HG03558 (cell line): ENCODE measurements at regions not wholly inside any gene's neighbourhood (a gene's known extent, or its start where the extent isn't known, plus 50 kb on each side); places are given as distances from the start of the nearest gene placed in this dataset.
"Not testable (repeated sequence)": the region's sequence is repeated elsewhere in the genome, so short reads cannot be mapped to it uniquely, and the experiment has no call there.

Source experiments
- ATAC-seq: cut with Tn5 transposase; IDR thresholded peaks from one replicate; pipeline ENCODE4 v1.9.1; 2021; ENCODE audit warnings: moderate number of reproducible peaks; ENCODE audit not compliant: unreplicated experiment; ENCODE audit errors: extremely low read depth

DNA sequence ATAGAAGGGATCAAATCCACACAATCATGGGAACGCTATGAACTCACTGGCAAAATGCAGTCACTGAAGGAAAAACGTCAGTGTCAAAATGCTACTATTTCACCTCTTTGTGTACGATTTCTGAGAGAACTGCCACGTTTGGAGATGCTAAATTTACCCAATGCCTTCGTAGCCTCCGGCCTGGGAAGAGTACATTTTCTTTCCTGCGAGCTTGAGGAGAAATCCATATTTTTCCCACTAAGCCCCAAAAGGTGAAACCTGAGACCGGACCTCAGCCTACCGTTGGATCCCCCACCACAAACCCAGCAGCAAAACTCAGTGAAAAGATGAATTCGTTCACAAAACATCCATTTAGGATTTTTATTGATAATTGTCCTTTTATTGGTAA lies 131.7 kb downstream of the GPX5 start:
- no peak for ATAC-seq

DNA sequence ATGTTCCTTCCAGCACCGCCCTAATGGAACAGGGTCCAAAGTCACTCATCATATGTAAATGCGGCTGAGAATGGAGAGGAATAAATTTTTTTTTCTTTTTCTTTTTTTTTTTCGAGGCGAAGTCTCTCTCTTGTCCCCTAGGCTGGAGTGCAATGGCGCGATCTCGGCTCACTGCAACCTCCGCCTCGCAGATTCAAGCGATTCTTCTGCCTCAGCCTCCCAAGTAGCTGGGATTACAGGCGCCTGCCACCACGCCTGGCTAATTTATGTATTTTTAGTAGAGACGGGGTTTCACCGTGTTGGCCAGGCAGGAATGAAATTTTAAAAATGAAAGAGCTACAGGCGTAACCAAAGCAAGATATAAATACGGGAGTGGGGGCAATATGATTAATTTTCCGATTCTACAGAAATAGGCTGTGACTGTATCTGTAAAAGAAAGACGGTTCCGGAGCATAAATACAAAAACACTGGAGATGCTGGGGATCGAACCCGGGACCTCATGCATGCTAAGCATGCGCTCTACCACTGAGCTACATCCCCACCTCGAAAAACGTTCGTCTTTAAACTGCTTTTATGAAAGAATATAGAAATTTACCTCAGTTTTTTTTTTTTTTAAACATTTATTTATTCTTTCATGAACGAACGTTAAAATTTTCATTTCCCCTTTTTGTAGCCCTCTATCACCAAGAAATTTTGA lies 132.2 kb downstream of the GPX5 start:
- no peak for ATAC-seq

DNA sequence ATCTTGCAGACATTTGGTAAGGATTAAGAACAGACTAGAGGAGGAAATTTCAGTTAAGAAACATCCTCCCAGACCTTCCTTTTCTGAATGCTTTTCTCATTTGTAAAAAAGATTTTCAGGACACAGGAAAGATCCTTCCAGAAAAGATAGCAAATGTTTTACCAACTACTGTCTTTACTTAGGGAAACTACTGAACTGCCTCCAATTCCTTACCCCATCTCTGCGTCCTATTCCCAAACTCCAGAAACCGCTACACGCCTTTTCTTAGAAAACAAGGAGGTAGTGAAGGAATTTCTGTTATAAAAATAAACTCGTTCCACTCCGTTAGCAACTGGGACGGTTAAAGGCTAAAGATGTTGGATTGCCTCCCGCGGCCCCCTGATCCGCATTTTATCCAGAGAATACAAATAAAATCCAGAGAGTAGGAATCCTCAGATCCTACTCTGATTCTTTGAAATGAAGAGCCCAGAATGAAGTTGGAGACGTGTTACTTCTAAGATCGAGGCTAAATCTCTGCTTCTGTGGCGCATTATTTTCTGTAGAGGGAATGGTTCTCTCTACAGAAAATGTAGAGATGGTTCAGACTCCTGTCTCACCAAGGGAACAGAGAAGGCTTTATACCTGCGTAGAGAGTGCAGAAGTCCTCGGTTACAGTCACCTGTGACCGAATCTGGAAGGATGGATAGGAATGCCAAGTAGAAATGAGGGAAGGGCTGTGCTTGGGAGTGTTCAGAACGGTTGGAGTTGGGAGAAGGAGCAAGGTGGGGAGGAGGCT lies 133.0 kb downstream of the GPX5 start:
- ATAC-seq = no peak

DNA sequence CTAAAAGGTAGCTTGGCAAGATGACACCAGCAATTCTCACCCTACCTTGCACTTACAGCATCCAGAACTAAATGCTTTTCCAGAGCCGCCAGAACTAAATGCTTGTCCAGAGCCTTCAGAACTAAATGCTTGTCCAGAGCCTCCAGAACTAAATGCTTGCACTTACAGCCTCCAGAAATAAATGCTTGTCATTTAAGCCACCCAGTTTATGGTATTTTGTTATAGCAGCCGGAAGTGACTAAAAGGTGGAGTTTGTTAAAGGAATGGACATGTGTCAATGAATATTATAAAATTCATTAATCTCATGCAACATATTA lies 133.5 kb downstream of the GPX5 start:
- no peak for ATAC-seq

DNA sequence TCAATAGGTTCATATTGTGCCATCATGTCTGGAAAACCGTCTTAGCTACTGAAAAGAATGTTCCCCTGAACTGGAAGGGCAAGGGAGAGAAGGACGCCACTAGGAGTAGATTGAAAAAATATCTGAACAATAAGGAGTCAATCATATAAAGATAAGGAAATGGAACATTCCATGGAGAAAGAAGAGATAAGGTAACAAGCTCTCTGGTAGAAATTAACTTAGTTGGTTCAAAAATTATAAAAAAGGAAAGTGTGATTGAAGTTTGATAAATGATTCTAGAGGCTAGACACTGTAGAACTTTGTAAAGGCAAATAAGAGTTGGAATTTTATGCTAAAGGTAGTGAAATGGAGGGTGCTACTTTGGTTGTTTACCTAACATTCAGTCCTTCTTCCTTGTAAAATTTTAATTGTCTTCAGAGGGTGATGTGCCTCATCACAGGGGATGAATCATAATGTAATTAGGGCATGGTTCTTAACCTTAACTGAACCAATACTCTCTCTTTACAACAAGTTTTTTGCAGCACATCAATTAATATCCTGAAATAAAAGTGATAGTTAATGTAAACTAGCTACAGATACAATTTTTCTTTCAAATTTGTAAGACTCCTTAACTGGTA lies 135.5 kb downstream of the GPX5 start:
- ATAC-seq = no peak

DNA sequence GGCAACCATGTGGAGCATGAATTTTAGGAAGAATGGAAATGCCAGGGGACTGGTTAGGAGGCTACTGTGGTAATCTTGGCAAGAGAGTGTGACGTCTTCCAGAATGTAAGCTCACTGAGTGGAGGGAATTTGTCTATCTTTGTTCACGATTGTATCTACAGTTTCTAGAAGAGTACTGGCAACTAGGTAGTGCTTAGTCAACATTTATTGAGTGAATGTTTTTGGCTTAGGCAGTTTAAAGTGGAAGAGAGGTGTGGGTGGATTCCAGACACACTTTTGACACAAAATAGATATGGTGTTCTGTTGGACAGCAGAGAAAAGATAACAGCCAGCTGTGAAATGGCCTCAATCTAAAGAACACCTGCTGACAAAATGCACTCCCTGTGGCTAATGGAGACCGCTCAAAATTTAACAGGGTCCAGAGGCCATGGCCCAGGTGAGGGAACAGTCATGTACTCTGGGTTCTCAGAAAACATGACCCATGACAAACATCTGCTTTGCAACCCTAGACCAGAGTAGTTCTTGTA lies 139.3 kb downstream of the GPX5 start:
- no peak for ATAC-seq

DNA sequence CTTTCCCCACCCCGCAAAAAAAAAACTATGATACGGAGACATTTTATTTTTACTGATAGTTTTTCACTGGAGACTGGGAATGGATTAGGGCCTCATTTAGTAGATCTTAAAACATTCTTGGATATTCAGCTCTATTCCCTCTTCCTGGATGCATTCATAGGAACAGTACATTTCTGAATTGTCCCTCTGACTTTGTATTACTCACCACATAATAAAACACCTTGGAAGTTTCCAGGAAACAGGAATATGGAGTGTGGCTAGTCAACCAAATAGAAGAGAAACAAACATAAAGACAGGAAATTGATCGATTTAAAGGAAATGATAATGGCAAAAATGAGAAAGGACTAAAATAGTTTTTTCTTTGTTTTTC lies 147.7 kb downstream of the GPX5 start:
- no peak for ATAC-seq

DNA sequence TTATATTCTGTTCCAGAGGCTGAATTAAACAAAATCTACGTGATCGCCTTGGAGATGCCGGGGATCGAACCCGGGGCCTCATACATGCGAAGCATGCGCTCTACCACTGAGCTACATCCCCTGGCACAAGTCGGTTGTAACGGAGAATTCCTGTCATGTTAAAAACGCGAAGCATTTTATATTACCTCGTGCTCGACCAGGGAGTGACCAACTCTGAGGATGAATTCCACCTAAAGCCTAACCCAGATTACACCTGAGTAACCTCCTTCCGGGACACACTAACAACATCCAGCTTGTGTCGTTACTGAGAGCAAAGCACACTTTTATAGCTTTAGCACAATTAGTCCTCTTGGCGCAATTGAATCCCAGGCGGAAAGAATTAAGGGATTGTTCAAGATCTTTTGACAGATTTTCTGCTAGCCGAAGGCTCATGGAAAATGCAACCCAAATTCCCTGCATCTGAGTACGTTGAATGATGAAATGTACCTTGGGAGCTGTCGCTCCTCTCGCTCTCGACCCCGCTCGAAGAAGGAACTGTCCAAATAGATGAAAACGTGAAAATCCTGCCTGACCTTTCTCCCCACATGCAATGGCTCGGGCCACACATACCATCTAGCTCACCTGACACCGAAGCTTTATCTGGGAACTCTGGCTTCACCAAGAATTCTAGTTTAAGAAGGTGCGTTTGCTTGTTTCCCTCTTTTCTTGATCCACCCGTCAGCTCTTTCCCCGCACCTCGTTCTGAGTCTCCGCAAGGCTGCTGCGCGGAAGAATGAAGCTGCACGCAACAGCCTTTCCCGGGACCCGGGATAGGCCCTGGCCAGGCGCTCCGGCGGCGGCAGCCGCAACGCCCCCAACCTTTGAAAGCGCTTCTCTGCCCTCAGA lies 148.3 kb downstream of the GPX5 start:
- ATAC-seq = no peak

DNA sequence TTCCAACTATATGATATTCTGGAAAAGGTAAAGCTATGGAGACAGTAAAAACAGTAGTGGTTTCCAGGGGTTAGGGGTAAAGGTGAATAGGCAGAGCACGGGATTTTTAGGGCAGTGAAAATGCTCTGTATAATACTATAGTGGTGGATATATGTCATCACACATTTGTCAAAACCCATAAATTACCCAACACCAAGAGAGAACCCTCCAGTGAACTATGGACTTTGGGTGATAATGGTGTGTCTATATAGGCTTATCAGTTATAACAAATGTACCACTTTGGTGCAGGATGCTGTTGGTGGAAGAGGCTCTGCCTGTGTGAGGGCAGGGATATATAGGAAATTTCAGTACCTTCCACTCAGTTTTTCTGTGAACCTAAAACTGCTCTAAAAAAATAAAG lies 149.9 kb downstream of the GPX5 start:
- ATAC-seq = no peak

DNA sequence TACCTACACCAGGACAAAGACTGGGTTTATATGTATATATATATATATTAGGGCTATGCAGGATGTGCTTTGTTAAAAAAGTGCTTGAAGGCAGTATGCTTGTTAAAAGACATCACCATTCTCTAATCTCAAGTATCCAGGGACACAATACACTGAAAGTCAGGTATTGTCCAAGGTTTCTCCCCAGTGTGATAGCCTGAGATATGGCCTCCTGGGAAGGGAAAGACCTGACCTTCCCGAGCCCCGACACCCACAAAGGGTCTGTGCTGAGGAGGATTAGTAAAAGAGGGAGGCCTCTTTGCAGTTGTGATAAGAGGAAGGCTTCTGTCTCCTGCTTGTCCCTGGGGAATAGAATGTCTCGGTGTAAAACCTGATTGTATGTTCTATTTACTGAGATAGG lies 156.9 kb downstream of the GPX5 start:
- ATAC-seq = no peak

DNA sequence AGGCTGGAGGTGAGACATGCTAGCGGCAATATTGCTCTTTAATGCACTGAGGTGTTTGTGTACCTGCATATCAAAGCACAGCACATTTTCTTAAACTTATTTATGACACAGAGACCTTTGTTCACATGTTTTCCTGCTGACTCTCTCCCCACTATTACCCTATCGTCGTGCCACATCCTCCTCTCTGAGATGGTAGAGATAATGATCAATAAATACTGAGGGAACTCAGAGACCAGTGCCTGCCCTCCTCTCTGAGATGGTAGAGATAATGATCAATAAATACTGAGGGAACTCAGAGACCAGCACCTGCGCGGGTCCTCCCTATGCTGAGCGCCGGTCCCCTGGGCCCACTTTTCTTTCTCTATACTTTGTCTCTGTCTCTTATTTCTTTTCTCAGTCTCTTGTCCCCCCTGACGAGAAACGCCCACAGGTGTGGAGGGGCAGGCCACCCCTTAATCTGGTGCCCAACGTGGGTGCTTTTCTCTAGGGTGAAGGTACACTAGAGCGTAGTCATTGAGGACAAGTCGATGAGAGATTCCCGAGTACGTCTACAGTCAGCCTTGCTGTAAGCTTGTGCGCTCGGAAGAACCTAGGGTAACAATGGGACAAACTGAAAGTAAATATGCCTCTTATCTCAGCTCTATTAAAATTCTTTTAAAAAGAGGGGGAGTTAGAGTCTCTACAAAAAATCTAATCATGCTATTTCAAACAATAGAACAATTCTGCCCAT lies 157.4 kb downstream of the GPX5 start:
- not testable (repeated sequence) for ATAC-seq

DNA sequence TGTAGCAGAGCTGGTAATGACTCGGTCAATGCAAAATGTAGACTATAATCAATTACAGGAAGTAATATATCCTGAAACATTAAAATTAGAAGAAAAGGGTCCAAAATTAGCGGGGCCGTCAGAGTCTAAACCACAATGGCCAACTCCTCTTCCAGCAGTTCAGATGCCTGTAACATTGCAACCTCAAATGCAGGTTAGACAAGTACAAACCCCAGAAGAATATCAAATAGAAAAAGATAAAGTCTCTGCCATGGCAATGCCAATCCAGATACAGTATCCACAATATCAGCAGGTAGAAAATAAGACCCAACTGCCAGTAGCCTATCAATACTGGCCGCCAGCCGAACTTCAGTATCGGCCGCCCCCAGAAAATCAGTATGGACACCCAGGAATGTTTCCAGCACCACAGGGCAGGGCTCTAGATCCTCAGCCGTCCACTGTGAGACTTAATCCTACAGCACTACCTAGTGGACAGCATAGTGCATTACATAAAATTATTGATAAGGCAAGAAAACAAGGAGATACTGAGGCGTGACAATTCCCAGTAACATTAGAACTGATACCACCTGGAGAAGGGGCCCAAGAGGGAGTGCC lies 158.4 kb downstream of the GPX5 start:
- ATAC-seq = no peak

DNA sequence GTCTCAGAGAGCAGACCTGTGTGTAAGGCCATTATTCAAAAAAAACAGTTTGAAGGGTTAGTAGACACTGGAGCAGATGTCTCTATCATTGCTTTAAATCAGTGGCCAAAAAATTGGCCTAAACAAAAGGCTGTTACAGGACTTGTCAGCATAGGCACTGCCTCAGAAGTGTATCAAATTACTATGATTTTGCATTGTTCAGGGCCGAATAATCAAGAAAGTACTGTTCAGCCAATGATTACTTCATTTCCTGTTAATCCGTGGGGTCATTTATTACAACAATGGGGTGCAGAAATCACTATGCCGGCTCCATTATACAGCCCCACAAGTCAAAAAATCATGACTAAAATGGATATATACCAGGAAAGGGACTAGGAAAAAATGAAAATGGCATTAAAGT lies 160.3 kb downstream of the GPX5 start:
- not testable (repeated sequence) for ATAC-seq

DNA sequence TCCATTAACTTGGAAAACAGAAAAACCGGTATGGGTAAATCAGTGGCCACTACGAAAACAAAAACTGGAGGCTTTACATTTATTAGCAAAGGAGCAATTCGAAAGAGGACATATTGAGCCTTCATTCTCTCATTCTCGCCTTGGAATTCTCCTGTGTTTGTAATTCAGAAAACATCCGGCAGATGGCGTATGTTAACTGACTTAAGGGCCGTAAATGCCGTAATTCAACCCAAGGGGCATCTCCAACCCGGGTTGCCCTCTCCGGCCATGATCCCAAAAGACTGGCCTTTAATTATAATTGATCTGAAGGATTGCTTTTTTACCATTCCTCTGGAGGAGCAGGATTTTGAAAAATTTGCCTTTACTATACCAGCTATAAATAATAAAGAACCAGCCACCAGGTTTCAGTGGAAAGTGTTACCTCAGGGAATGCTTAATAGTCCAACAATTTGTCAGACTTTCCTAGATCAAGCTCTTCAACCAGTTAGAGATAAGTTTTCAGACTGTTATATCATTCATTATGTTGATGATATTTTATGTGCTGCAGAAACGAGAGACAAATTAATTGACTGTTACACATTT lies 160.9 kb downstream of the GPX5 start:
- ATAC-seq = not testable (repeated sequence)

DNA sequence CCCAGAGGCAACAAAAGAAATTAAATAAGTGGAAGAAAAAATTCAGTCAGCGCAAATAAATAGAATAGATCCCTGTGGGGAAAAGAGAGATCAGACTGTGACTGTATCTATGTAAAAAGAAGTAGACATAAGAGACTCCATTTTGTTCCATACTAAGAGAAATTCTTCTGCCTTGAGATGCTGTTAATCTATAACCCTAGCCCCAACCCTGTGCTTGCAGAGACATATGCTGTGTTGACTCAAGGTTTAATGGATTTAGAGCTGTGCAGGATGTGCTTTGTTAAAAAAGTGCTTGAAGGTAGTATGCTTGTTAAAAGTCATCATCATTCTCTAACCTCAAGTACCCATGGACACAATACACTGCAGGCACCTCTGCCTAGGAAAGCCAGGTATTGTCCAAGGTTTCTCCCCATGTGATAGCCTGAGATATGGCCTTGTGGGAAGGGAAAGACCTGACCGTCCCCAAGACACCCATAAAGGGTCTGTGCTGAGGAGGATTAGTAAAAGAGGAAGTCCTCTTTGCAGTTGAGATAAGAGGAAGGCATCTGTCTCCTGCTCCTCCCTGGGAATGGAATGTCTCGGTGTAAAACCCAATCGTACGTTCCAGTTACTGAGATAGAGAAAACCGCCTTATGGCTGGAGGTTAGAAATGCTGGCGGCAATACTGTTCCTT lies 161.8 kb downstream of the GPX5 start:
- not testable (repeated sequence) for ATAC-seq

DNA sequence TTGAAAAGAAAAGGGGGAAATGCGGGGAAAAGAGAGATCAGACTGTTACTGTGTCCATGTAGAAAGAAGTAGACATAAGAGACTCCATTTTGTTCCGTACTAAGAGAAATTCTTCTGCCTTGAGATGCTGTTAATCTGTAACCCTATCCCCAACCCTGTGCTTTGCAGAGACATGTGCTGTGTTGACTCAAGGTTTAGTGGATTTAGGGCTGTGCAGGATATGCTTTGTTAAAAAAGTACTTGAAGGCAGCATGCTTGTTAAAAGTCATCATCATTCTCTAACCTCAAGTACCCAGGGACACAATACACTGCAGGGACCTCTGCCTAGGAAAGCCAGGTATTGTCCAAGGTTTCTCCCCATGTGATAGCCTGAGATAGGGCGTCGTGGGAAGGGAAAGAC lies 166.3 kb downstream of the GPX5 start:
- not testable (repeated sequence) for ATAC-seq

DNA sequence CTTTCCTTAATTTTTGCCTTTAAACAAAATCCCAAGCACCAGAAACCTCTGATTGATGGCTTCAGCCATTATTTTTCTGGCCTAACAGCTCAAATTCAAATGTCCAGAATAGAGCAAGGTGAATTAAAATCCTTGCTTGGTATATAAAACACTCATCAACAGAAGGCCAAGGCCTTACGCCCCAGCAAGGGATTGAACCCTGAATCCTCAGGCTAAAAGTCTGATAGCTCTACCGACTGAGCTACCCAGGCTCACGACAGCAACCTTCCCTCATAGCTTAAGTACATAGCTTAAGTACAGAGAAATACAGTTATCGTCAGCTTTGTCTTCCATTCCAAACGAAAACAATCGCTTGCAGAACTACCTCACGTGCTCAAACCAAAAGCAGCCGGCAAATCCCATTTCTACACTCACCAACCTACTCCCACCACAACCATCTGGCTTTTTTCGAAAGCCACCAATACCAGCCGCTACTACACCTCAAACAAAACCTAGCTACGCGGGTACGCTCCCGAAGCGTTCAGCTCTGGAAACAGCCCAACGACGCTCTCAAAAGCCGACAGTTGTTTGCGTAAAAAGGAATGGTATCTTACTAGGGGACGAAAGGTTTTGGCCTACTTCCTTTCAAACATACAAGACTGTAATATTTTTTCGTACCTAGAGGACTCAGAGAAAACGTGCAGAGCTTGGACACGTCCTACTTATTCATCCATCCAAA lies 167.5 kb downstream of the GPX5 start:
- no peak for ATAC-seq
